PFSK-1 (cell line): ENCODE measurements at regions not wholly inside any gene's neighbourhood (a gene's known extent, or its start where the extent isn't known, plus 50 kb on each side); places are given as distances from the start of the nearest gene placed in this dataset.

Experiments
- POLR2AphosphoS5 ChIP-seq: IDR thresholded peaks from 2 replicates; pipeline ENCODE4 v1.6.1; 2012; ENCODE audit warnings: low read depth, mild to moderate bottlenecking, control low read depth, low read length, moderate library complexity
- SIN3A ChIP-seq: IDR thresholded peaks from 2 replicates; pipeline ENCODE4 v1.6.1; 2012; ENCODE audit warnings: mild to moderate bottlenecking, low read length, moderate library complexity, borderline replicate concordance; ENCODE audit not compliant: insufficient read depth
- TAF1 ChIP-seq: IDR thresholded peaks from 2 replicates; pipeline ENCODE4 v1.6.1; 2012; ENCODE audit warnings: low read length, control low read depth, borderline replicate concordance; ENCODE audit not compliant: insufficient read depth

DNA sequence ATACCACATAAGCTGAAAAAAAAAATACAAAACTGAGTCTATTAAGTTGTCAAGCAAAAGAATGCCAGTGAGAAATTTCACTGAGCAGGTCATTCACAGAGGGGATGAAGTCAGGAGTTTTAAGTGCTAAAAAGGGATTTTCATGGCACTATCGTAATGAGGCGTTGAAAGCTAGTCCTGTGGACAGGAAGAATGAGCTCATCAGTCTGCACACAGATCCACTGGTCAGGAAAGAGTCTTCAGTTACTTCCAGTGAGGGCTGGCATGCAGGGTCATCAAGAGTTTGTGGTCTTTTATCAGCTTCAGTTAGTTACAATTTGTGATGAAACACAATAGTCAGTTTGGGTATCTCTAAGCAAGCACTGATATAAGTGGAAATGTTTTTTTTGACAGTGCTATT, 88.1 kb upstream of the WSCD2 start:
- no peak for TF ChIP-seq POLR2AphosphoS5
- TF ChIP-seq TAF1: no peak
- no peak for TF ChIP-seq SIN3A
